ENCODE measurements at regions not wholly inside any gene's neighbourhood (a gene's known extent, or its start where the extent isn't known, plus 50 kb on each side); places are given as distances from the start of the nearest gene placed in this dataset.
A peak's percentile ranks its signal among the peaks of the same experiment; 100 is the strongest.

GRCh38 chr5:155299386-155300005, 285.9 kb downstream of the KIF4B start:
- no peak for DNase-seq

- DNase-seq = no peak
Measured at GRCh38 chr5:155303120-155303519, 289.6 kb downstream of the KIF4B start.

GRCh38 chr5:155307229-155307628, 293.7 kb downstream of the KIF4B start:
- no peak for DNase-seq

GRCh38 chr5:155308289-155308688, 294.7 kb downstream of the KIF4B start:
- no peak for DNase-seq

GRCh38 chr5:155309021-155309746, 295.6 kb downstream of the KIF4B start:
- no peak for DNase-seq

- no peak for DNase-seq
Measured at GRCh38 chr5:155311721-155312120, 298.2 kb downstream of the KIF4B start.

- no peak for DNase-seq
Measured at GRCh38 chr5:155313518-155313917, 300.0 kb downstream of the KIF4B start.

- DNase-seq = no peak
Measured at GRCh38 chr5:155316070-155316714, 302.6 kb downstream of the KIF4B start.

- DNase-seq = no peak
Measured at GRCh38 chr5:155332618-155333017, 319.1 kb downstream of the KIF4B start.

- no peak for DNase-seq
Measured at GRCh38 chr5:155342956-155343355, 329.4 kb downstream of the KIF4B start.

GRCh38 chr5:155343468-155343867, 329.9 kb downstream of the KIF4B start:
- DNase-seq = no peak

GRCh38 chr5:155353231-155353630, 339.7 kb downstream of the KIF4B start:
- no peak for DNase-seq

GRCh38 chr5:155366096-155366495, 352.5 kb downstream of the KIF4B start:
- DNase-seq = no peak

GRCh38 chr5:155367841-155368240, 354.3 kb downstream of the KIF4B start:
- no peak for DNase-seq

- DNase-seq = no peak
Measured at GRCh38 chr5:155368490-155368889, 354.9 kb downstream of the KIF4B start.

GRCh38 chr5:155380480-155380879, 366.9 kb downstream of the KIF4B start:
- no peak for DNase-seq

GRCh38 chr5:155381654-155382053, 368.1 kb downstream of the KIF4B start:
- DNase-seq = no peak

GRCh38 chr5:155389498-155389897, 375.9 kb downstream of the KIF4B start:
- DNase-seq = no peak

GRCh38 chr5:155394727-155395126, 381.2 kb downstream of the KIF4B start:
- DNase-seq = no peak

- peak; percentile 40 for DNase-seq
Measured at GRCh38 chr5:155402927-155403640, 389.5 kb downstream of the KIF4B start.

GRCh38 chr5:155406815-155407214, 393.3 kb downstream of the KIF4B start:
- DNase-seq = no peak

GRCh38 chr5:155408465-155408864, 394.9 kb downstream of the KIF4B start:
- DNase-seq = no peak

- no peak for DNase-seq
Measured at GRCh38 chr5:155416765-155417164, 403.2 kb downstream of the KIF4B start.
